GM12873 (cell line): ENCODE measurements at regions not wholly inside any gene's neighbourhood (a gene's known extent, or its start where the extent isn't known, plus 50 kb on each side); places are given as distances from the start of the nearest gene placed in this dataset.

ENCODE experiments used
- TF ChIP-seq, protein P1 (sequence below): IDR thresholded peaks from 2 replicates; pipeline ENCODE4 v1.5.1; 2012; ENCODE audit warnings: low read depth, mild to moderate bottlenecking, moderate library complexity, low read length, control low read depth; ENCODE audit not compliant: insufficient read depth; ENCODE audit errors: missing control alignments

DNA sequence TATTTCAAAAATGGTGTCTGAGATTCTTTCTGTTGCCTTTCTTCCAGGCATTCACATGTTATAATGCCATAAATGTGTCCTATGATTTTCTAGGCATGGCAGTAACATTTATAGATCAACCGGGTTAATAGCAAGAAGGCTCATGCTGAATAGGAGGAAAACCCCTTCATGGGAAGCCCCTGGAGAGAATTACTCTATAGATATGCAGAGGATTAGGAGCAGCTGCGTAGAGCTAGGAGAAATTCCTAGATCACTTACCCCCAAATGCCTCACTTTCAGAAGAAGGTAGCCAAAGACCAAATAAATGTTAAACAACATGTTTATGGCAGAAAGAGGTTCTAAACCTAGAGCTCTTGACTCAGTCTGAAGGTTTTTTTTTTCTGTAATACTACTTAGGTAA lies 153.4 kb upstream of the CTNNA2 start:
- TF ChIP-seq, protein P1, sequence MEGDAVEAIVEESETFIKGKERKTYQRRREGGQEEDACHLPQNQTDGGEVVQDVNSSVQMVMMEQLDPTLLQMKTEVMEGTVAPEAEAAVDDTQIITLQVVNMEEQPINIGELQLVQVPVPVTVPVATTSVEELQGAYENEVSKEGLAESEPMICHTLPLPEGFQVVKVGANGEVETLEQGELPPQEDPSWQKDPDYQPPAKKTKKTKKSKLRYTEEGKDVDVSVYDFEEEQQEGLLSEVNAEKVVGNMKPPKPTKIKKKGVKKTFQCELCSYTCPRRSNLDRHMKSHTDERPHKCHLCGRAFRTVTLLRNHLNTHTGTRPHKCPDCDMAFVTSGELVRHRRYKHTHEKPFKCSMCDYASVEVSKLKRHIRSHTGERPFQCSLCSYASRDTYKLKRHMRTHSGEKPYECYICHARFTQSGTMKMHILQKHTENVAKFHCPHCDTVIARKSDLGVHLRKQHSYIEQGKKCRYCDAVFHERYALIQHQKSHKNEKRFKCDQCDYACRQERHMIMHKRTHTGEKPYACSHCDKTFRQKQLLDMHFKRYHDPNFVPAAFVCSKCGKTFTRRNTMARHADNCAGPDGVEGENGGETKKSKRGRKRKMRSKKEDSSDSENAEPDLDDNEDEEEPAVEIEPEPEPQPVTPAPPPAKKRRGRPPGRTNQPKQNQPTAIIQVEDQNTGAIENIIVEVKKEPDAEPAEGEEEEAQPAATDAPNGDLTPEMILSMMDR: no peak

DNA sequence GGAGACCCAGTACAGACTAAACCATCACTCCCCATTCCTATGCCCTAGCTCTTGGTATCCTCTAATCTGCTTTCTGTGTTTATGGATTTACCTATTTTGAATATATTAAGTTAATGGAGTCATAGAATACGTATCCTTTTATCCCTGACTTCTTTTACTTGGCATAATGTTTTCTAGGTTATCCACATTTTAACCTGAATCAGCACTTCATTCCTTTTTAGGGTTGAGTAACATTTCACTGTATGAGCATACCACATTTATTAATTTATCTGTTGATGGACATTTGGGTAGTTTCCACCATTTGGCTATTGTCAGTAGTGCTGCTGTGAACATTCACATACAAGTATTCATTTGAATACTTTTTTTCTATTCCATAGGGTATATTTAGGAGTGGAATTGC lies 157.3 kb upstream of the CTNNA2 start:
- TF ChIP-seq, protein P1: no peak

DNA sequence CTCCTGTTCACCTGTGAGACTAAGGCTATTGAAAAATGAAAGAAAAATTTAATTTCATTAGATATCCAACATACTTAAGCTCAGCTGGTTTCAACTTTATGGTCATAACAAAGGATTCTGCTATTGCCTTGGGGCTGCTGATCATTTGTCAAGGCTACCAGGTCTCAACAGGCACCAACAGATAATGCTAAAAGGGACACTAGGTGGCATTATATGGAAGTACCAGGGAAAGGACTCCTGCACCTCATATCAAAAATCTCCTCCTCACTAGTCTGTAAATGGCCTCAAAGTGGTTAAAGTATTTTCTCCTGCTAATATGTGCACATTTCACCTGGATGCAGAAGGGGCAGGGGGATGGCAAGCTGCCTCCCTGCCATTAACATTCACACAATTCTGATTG lies 167.9 kb upstream of the REG3A start:
- TF ChIP-seq, protein P1: no peak

DNA sequence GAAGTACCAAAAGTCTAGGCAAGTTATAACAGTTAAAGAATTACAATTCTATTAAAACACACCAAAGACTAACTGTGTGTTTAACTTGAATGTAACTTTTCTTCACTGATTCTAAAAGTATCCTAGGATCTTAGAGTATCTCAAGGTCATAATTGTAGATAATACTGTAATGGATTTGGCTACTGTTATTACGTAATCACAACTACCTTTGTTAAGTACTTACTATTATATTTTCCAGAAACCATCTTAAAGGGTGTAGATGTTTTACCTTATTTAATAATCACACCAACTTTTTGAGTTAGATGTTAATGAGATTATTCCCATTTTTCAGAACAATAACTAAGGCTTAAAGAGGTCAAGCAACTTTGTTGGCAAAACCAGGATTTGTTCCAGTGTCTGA lies 161.3 kb upstream of the REG3A start:
- TF ChIP-seq, protein P1: no peak

- TF ChIP-seq, protein P1: no peak
Measured at GRCh38 chr2:79294994-79295393, 135.4 kb upstream of the REG3A start.

DNA sequence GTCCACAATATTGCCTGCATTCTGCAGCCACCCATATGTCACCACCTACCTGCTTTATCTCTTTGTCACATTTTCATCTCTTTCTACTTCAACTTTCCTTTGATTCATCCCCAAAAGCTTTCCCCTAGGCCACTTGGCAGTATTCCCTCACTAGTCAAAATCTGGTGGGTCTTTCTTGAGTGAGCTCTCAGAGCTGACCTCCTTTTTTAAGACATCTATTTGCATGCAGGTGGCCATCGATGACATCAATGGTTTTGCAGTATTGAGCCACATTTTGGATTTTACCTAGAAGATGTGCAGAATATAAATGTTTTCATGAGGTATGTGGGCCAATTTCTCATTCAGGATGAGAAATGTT lies 133.4 kb upstream of the REG3A start:
- TF ChIP-seq, protein P1: no peak

- TF ChIP-seq, protein P1: no peak
Measured at GRCh38 chr2:79292239-79292957, 132.8 kb upstream of the REG3A start.
